ENCODE measurements at regions not wholly inside any gene's neighbourhood (a gene's known extent, or its start where the extent isn't known, plus 50 kb on each side); places are given as distances from the start of the nearest gene placed in this dataset.

DNA sequence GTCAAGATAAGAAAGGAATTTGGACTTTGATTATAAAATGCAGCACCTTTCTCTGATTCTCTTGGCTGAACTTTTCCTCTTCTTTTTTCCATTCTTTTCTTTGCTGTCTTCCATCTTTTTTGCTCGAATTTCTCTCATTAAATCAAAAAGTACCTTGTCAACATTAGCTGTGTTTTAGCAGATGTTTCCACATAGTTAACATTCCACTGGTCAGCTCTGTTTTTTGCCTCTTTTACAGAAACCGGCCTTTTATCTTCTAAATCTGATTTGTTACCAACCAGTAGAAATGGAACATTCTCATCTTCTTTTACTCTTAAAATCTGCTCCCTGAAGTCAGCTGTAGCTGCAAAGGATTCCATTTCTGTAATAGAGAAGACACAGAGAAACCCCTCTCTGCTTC lies 71.1 kb upstream of the SYT1 start:
- TF ChIP-seq, protein P1, sequence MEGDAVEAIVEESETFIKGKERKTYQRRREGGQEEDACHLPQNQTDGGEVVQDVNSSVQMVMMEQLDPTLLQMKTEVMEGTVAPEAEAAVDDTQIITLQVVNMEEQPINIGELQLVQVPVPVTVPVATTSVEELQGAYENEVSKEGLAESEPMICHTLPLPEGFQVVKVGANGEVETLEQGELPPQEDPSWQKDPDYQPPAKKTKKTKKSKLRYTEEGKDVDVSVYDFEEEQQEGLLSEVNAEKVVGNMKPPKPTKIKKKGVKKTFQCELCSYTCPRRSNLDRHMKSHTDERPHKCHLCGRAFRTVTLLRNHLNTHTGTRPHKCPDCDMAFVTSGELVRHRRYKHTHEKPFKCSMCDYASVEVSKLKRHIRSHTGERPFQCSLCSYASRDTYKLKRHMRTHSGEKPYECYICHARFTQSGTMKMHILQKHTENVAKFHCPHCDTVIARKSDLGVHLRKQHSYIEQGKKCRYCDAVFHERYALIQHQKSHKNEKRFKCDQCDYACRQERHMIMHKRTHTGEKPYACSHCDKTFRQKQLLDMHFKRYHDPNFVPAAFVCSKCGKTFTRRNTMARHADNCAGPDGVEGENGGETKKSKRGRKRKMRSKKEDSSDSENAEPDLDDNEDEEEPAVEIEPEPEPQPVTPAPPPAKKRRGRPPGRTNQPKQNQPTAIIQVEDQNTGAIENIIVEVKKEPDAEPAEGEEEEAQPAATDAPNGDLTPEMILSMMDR (IDR thresholded peaks at IDR 0.05; ENCODE audit: low read depth, low read length) = no peak
- Histone ChIP-seq H3K4me3 (ENCODE audit: low read depth, low read length) (no peak overlapping the region), H3K27me3 (no peaks in the 10 kb centered on the region), H3K4me1 (no peaks in the 10 kb centered on the region), H3K36me3 (no peaks in the 10 kb centered on the region), H3K9me3 (0 out of 2 replicates have a peak, but pooled peaks cover 5% of the 10 kb centered on the region)
- DNase-seq = no peak

DNA sequence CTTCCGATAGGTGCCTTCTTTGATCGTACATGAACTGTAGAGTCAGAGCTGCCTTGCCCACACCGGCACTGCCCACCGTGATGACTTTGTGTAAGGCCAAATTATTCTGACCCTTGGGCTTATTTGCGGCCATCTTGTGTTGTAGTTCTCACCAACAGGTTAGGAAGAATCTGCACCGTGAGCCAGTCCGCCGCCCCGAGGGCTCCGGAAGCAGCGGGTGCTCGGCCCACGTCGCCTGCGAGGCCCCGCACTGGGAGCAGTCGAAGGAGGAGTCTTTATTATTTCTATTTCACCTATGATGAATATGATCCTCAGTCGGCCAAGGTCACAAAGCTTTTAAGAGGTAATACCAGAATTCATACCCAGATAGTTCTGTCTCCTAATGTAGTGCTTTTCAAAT lies 70.6 kb upstream of the SYT1 start:
- TF ChIP-seq, protein P1 (IDR thresholded peaks at IDR 0.05; ENCODE audit: low read depth, low read length) = no peak
- no peak for DNase-seq
- no peaks in the 10 kb centered on the region for H3K27me3 ChIP-seq
- no peak overlapping the region for H3K4me3 ChIP-seq (ENCODE audit: low read depth, low read length)
- H3K36me3 ChIP-seq = no peaks in the 10 kb centered on the region
- H3K4me1 ChIP-seq = no peaks in the 10 kb centered on the region
- 0 out of 2 replicates have a peak, but pooled peaks cover 5% of the 10 kb centered on the region for H3K9me3 ChIP-seq

GRCh38 chr12:78795934-78796445 lies 68.6 kb upstream of the SYT1 start:
- Histone ChIP-seq H3K4me3 (ENCODE audit: low read depth, low read length) (no peak overlapping the region), H3K27me3 (no peaks in the 10 kb centered on the region), H3K36me3 (no peaks in the 10 kb centered on the region), H3K4me1 (peaks cover 14% of the 10 kb centered on the region), H3K9me3 (0 out of 2 replicates have a peak, but pooled peaks cover 5% of the 10 kb centered on the region)
- TF ChIP-seq, protein P1 (IDR thresholded peaks at IDR 0.05; ENCODE audit: low read depth, low read length) = no peak
- DNase-seq = no peak

DNA sequence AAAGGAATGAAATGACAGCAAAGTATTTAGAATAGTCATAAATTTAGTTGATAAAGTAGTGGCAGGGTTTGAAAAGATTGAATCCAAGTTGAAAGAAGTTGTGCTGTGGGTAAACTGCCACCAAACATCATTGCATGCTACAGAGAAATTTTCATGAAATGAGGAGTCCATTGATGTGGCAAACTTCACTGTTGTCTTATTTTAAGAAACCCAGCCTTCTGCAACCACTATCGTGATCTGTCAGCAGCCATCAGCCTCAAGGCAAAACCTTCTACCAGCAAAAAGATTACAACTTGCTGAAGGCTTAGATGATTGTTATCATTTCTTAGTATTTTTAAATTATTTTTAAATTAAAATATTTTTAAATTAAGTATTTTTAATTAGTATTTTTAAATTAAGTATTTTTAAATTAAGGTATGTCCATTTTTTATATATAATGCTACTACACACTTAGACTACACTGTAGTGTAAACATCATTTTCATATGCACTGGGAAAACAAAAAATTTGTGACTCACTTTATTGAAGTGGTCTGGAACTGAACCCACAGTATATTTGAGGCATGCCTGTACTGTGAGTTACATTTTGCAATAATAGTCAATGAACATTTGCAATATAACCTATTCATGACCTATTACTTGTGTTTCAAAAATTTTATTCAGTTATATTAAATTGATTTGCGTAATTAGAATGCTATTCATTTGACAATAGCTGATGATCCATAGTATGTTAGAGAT lies 67.2 kb upstream of the SYT1 start:
- Histone ChIP-seq H3K36me3 (no peaks in the 10 kb centered on the region), H3K27me3 (no peaks in the 10 kb centered on the region), H3K9me3 (0 out of 2 replicates have a peak, but pooled peaks cover 5% of the 10 kb centered on the region), H3K4me1 (peaks cover 15% of the 10 kb centered on the region), H3K4me3 (ENCODE audit: low read depth, low read length) (no peak overlapping the region)
- DNase-seq = no peak
- TF ChIP-seq, protein P1 (IDR thresholded peaks at IDR 0.05; ENCODE audit: low read depth, low read length) = no peak

DNA sequence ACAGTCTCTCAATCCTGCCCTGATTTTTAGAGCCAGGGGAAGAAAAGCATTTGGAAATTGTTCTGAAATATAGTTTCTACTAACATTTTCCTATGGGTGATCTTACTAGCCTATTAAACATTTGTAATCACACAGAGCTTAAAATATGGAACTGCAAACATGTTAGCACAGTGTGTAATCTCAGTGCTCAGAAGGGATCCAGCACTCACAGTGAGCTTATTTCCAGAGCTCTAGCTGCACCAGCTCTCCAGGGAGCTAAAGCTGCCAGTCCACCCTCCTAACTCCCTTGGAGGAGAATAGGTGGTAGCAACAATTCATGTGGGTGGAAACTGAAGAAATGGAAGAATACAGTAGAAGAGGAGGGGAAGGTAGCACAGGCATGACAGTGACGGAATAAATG lies 64.9 kb upstream of the SYT1 start:
- H3K36me3 ChIP-seq = no peaks in the 10 kb centered on the region
- DNase-seq = peak; percentile 26

More for the DNA sequence above, 64.9 kb upstream of the SYT1 start:
- Histone ChIP-seq H3K4me3 (ENCODE audit: low read depth, low read length) (no peak overlapping the region), H3K9me3 (no peaks in the 10 kb centered on the region), H3K27me3 (no peaks in the 10 kb centered on the region), H3K4me1 (peaks cover 15% of the 10 kb centered on the region)
- TF ChIP-seq, protein P1 (IDR thresholded peaks at IDR 0.05; ENCODE audit: low read depth, low read length) = no peak

Measured in BE2C (cell line).